ENCODE measurements at regions not wholly inside any gene's neighbourhood (a gene's known extent, or its start where the extent isn't known, plus 50 kb on each side); places are given as distances from the start of the nearest gene placed in this dataset.

DNA sequence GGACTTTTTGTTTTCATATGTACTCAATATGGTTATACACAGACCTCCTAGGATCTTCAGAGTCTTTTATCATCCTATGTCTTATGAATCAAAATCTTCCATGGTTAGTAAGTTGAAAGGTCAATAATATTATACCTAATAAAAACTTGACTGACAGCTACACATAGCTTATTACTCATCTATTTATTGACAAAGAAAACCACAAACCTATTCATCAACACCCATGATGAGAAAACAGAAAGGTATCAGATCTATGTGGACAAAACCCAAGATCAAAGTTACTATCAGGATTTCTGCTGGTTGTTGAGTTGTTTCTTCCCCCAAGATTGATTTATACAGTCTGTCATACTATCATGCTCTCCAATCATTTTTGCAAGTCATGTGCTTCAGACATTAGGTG is 460.1 kb upstream of the MANEA start:
- BruUV-seq (replicated peaks), result no TSS peak
- Histone ChIP-seq H3K9me3 (replicated peaks; ENCODE audit: control insufficient read depth, insufficient read depth, low read length) (no peaks in the 10 kb centered on the region), H3K27me3 (ENCODE audit: control insufficient read depth in 2 of 2, insufficient read depth in 2 of 2, low read length in 2 of 2) (no peaks in the 10 kb centered on the region), H3K79me2 (ENCODE audit: control insufficient read depth, insufficient read depth, low read length) (no peaks in the 10 kb centered on the region), H2AFZ (ENCODE audit: low read depth, low read length) (no peak overlapping the region), H3K4me3 (replicated peaks in 1 of 3; ENCODE audit: insufficient read depth in 1 of 3, low read depth in 1 of 3, low read length in 3 of 3) (no peak overlapping the region), H3K36me3 (ENCODE audit: control insufficient read depth in 2 of 2, extremely low read depth in 1 of 2, insufficient read depth in 2 of 2, low read length in 2 of 2) (no peaks in the 10 kb centered on the region), H3K4me1 (ENCODE audit: control insufficient read depth, extremely low read depth, insufficient read depth, low read length) (no peaks in the 10 kb centered on the region), H3K9ac (replicated peaks; ENCODE audit: extremely low read depth, insufficient read depth, low read length) (no peak overlapping the region), H3K9me1 (replicated peaks; ENCODE audit: control insufficient read depth, extremely low read depth, insufficient read depth, low read length) (no peaks in the 10 kb centered on the region), H3K4me2 (ENCODE audit: insufficient read depth, low read length) (no peak overlapping the region), H4K20me1 (replicated peaks; ENCODE audit: control insufficient read depth, extremely low read depth, insufficient read depth, low read length) (no peaks in the 10 kb centered on the region), H3K27ac (ENCODE audit: insufficient read depth, low read depth, low read length) (no peak overlapping the region)
- CTCF ChIA-PET, result no interaction called here
- DNase-seq (ENCODE audit: low read depth, low spot score), result no peak
- intact Hi-C loops (cut with micrococcal nuclease) (no loop called here), dilution Hi-C loops (cut with MboI; ENCODE audit: extremely low pct_ligation_motif_present, low sequenced_read_pairs) (no loop called here)
- no peak for FAIRE-seq
- TF ChIP-seq CTCF (IDR thresholded peaks at IDR 0.05; ENCODE audit: extremely low read depth in 1 of 2, insufficient read depth in 1 of 2, low read depth in 1 of 2, low read length in 2 of 2), result no peak
- no peak for TF ChIP-seq JUN (IDR thresholded peaks at IDR 0.05; ENCODE audit: borderline replicate concordance, insufficient read depth, insufficient read length, low read depth)
- TF ChIP-seq EZH2 (IDR thresholded peaks at IDR 0.05; ENCODE audit: borderline replicate concordance, low read depth, low read length, severe bottlenecking), result no peak
- POLR2A ChIA-PET, result no interaction called here

- H3K9me1 ChIP-seq (replicated peaks; ENCODE audit: control insufficient read depth, extremely low read depth, insufficient read depth, low read length), result no peaks in the 10 kb centered on the region
- H3K4me1 ChIP-seq (ENCODE audit: control insufficient read depth, extremely low read depth, insufficient read depth, low read length), result no peaks in the 10 kb centered on the region
- no peak overlapping the region for H3K4me2 ChIP-seq (ENCODE audit: insufficient read depth, low read length)
- H3K36me3 ChIP-seq (ENCODE audit: control insufficient read depth in 2 of 2, extremely low read depth in 1 of 2, insufficient read depth in 2 of 2, low read length in 2 of 2), result no peaks in the 10 kb centered on the region
- no peaks in the 10 kb centered on the region for H3K9me3 ChIP-seq (replicated peaks; ENCODE audit: control insufficient read depth, insufficient read depth, low read length)
- intact Hi-C loops (cut with micrococcal nuclease), result no loop called here
- H2AFZ ChIP-seq (ENCODE audit: low read depth, low read length), result no peak overlapping the region
- ChIA-PET POLR2A (no interaction called here), CTCF (no interaction called here)
- dilution Hi-C loops (cut with MboI; ENCODE audit: extremely low pct_ligation_motif_present, low sequenced_read_pairs), result no loop called here
- H3K9ac ChIP-seq (replicated peaks; ENCODE audit: extremely low read depth, insufficient read depth, low read length), result no peak overlapping the region
- no TSS peak for BruUV-seq (replicated peaks)
- no peak overlapping the region for H3K4me3 ChIP-seq (replicated peaks in 1 of 3; ENCODE audit: insufficient read depth in 1 of 3, low read depth in 1 of 3, low read length in 3 of 3)
- TF ChIP-seq POLR2AphosphoS5 (IDR thresholded peaks at IDR 0.05; ENCODE audit: insufficient read depth, low read depth, low read length) (no peak), MYC (IDR thresholded peaks at IDR 0.05; ENCODE audit: low read depth, low read length) (no peak), FOS (IDR thresholded peaks at IDR 0.05; ENCODE audit: borderline replicate concordance, insufficient read depth, low read length) (no peak)
- no peak overlapping the region for H3K27ac ChIP-seq (ENCODE audit: insufficient read depth, low read depth, low read length)
- H3K27me3 ChIP-seq (ENCODE audit: control insufficient read depth in 2 of 2, insufficient read depth in 2 of 2, low read length in 2 of 2), result no peaks in the 10 kb centered on the region
- DNase-seq (ENCODE audit: low read depth, low spot score), result no peak
- H4K20me1 ChIP-seq (replicated peaks; ENCODE audit: control insufficient read depth, extremely low read depth, insufficient read depth, low read length), result no peaks in the 10 kb centered on the region
- no peak for FAIRE-seq
- H3K79me2 ChIP-seq (ENCODE audit: control insufficient read depth, insufficient read depth, low read length), result no peaks in the 10 kb centered on the region
Observed at GRCh38 chr6:95119927-95120326, 457.4 kb upstream of the MANEA start.

Data from endothelial cell of umbilical vein (primary cell).